HG03103 (cell line): ENCODE measurements at regions not wholly inside any gene's neighbourhood (a gene's known extent, or its start where the extent isn't known, plus 50 kb on each side); places are given as distances from the start of the nearest gene placed in this dataset.
"Not testable (repeated sequence)": the region's sequence is repeated elsewhere in the genome, so short reads cannot be mapped to it uniquely, and the experiment has no call there.

Experiments used
- ATAC-seq: cut with Tn5 transposase; IDR thresholded peaks from one replicate; pipeline ENCODE4 v1.9.1; 2021; ENCODE audit warnings: low read depth; ENCODE audit not compliant: unreplicated experiment

DNA sequence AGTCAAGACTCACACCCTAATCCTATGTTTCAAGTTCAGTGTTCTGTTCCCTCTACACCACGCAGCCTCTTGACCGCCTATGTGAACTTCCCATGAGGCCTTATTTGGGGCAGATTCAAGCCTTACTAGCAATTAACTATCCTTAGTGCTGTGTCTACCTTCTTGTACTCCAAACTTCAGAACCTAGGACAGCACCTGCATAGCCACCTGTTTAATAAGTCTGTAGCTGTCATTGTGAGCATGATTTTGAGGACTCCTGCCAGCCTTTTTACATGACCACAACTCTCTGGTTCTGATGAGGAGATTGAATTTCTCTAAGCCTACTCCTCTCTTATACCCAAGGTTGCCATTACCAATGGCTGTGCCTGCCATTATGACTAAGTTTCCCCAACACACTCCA is 50.8 kb upstream of the PCSK1 start:
- ATAC-seq: no peak

DNA sequence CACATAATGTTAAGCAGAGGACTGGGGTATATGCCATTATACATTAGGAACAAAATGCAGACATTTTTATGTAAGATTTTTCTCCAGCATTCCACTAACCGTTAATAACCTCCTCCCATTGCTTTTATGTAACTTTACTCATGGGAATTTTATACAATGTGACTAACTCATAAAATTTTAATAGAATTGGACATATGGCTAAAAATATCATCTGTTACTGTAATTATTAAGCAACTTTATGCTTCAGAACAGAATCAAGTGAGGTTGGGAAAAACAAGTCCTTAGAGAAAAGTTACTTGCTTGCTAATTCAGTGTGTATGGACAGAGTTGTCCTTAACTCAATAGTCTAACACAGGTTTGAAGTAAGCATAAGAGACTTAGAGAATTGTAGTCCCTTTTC is 54.8 kb upstream of the PCSK1 start:
- ATAC-seq: no peak

DNA sequence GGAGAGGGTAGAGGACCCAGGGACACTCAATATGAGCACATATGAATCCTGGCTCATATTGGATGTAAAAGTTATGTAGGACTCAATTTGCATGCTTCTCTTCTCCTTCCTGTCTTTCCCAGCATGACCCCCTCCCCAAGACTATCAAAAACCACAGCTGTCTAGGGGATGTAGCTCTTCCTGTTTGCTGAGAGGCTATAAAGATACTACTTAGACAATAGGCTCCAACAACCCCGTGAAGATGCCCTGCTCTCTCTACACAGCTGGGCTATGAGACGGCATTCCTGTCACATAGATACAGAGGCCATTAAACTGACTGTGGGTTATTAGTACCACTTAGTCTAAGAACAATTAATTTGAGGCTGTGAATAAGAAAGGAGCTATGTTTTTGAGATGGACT is 56.5 kb upstream of the PCSK1 start:
- no peak for ATAC-seq

DNA sequence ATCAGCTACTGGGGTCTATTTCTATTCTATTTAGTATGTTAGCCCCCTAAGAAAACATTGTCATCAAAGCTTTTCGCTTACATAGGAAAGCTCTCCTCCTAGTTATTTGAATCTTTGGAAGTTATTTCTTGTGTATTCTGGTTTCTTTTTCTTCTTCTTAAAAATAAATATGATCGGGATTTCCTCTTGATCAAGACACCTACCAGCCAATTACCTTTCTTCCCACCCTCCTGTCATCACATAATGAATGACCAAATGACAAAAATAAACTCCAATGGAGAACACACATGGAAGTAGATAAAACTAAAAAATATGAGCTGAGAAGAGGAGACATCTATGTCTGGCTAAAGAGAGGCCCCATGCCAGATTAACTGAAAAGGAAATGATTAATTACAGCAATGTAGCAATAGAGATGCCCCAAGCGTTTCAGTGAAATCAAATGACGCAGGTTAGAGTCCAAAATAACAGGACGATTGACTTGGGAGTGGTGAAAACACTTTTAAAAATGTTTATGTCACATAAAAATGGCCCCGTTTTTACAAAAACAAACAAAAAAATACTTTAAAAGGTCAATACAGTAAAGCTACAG is 59.5 kb upstream of the PCSK1 start:
- no peak for ATAC-seq

DNA sequence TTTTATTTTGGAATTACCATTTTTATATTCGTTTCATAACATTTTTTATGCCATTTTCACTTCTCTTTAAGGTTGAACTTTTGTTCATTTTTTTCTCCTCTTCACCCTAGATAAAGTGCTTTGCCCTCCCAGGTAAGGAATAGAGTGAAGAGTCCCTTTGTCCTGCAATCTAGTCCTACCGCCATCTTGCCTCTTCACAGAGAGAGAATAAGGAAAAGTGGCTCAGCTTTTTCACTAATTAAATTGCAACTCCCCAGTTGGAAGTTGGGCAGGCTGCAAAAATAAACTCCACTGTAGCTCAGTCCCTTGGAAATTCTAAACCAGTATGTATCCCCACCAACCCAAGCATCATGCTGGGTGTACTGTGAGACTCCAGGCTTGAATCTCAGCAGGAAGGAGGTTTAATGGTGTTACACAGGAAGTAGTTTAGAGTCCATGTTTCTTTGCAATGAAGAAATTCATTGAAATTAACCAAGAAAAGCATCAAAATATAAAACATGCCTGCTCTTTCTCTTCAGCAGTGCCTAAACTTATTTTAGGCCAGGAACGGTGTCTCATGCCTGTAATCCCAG is 60.3 kb upstream of the PCSK1 start:
- ATAC-seq: no peak

DNA sequence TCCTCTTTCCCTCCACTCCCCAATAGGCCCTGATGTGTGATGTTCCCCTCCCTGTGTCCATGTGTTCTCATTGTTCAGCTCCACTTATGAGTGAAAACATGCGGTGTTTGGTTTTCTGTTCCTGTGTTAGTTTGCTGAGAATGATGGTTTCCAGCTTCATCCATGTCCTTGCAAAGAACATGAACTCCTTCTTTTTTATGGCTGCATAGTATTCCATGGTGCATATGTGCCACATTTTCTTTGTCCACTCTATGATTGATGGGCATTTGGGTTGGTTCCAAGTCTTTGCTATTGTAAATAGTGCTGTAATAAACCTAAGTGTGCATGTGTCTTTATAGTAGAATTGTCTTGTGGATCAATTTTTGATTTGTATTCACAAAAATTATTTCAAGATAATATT is 62.4 kb upstream of the PCSK1 start:
- ATAC-seq: not testable (repeated sequence)

DNA sequence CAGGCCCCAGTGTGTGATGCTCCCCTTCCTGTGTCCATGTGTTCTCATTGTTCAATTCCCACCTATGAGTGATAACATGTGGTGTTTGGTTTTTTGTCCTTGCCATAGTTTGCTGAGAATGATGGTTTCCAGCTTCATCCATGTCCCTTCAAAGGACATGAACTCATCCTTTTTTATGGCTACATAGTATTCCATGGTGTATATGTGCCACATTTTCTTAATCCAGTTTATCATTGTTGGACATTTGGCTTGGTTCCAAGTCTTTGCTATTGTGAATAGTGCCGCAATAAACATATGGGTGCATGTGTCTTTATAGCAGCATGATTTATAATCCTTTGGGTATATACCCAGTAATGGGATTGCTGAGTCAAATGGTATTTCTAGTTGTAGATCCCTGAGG is 64.0 kb upstream of the PCSK1 start:
- not testable (repeated sequence) for ATAC-seq

DNA sequence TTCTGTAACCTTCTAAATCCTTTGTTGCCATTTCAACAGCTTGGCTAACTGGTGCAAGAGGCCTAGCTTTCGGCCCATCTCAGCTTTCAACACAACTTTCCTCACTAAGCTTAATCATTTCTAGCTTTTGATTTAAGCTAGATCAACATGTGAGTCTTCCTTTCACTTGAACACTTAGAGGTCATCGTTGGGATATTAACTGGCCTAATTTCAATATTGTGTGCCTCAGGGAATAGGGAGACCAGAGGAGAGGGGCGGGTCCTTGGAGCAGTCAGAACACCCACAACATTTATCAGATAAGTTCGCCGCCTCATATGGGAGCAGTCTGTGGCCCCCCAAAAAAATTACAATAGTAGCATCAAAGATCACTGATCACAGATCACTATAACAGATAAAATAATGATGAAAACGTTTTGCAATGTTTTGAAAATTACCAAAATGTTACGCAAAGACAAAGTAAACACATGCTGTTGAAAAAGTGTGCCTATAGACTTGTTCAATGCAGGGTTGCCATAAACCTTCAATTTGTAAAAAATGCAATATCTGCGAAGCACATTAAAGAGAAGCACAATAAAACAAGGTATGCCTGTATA is 66.8 kb upstream of the PCSK1 start:
- no peak for ATAC-seq

DNA sequence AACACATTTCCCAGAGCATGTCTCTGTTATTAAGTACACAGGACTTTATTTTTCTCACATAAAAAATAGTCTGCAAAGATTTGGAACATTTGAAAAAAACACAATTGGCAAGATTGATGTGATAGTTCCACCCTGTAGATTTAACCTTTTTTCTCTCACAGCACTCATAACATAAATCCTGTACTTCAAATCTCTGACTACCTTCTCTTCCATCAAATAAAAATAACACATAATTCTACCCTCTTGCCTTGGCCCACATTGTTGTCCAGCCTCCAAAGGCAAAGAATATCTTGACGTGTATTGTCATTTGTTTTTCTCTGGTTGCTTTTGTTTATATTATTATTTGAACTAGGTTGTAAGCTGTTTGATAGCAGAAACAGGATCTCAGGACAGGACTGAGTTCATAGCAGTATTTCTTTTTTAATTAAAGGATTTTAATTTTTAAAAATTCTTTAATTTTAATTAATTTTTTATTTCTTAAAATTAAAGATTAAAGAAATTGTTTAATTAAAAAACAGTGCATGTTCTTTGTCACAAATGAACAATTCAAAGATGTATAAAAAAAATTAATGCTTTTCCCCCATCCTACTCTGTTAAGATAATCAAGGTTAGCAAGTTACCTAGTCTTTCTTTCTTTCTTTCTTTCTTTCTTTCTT is 69.1 kb upstream of the PCSK1 start:
- no peak for ATAC-seq

DNA sequence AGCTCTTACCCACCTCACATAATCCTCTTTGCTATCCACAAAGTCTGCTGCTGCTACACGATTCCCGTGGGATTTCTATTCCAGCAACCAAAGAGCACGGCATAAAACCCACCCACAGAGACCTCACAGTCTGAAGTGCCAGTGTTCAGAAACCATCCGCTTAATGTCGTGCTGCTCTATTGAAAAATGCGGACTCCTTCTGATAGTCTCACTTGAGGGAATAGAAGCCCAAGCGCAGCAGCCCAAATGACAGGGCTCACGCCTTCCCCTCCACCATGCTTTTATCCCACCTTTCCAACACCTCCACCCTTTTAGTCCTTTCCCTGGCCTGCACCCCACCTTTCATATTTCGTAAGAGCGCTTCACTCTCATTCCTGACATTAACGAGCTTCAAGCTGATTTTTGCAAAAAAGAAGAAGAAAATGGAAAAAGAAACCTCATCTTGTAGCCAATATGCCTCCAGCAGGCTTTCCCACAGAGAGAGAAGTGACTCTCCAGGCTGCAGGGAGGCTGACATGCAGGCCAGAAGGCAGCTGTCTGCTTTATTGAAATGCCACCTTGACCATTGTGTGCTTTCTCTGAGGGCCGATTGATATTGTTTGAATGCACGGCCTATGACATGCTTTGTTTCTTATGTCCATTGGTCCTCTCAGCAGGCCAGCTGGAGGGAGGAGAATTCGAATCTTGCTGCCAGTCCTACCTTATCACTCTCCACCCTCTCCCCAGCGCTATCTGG is 70.6 kb upstream of the PCSK1 start:
- ATAC-seq: no peak

DNA sequence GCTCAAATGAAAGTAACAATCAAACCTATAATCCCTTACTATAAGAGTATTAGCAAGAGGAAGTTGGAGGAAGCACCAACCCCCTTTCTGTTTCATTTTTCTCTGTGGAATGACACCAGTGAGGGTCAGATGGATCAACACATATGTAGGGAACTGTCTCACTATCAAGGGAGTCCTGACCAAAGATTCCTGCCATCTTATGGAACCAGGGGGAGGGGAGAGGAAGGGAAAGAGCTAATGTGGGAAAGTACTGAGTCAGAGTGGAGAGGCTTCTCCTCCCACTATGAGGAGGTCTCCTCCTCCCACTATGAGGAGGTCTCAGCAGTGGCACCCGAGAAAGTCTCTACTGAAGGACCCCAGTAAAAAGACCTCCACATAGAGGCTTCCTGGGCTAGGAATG is 73.3 kb upstream of the PCSK1 start:
- ATAC-seq: no peak

DNA sequence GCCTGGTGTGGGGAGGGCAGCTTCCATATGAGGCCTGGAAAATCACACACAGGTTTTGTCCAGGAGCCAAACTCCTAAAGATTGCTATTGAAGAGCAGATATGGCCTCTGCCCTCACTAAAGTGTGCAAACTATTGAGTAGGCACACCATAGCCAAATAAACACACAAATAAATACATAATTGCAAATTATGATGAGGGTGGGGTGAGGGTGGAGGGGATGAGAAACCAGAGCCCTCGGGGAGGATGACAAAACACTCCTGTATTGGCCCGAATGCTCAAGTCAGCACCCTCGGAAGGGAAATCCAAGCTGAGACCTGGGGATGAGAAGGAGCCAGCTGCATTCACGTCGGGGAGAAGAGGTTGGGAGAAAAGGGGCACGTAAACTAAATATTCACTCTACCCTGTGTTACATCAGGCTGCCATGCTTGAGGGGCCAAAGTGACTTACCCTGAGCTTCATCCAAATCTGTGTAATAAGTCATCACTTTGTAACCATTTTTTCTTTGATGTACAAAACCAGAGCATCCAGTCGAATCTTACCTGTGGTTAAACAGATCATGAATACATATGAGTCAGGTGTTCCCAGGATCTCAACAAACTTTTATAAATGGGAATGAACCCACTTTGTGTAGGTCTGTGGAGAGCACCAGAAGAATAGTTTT is 73.9 kb upstream of the PCSK1 start:
- no peak for ATAC-seq

DNA sequence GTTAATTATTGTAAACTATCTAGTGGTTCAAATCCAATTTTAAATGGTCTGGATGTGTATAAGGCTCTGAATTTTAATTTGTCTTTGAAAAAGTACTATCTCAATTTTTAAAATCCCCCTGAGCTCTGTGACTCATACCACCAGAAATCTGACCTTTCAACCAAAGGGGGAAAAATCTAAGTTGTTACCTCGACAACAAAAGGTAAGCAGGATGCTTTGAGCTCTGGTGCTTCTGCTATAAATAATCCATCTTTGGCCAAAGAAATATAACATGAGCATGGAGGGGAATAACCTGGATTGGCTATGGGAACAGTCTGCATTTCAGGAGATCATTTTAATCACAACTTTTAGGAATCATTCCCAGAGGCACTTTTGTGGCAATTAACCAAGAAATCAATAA is 76.3 kb upstream of the PCSK1 start:
- ATAC-seq: no peak

DNA sequence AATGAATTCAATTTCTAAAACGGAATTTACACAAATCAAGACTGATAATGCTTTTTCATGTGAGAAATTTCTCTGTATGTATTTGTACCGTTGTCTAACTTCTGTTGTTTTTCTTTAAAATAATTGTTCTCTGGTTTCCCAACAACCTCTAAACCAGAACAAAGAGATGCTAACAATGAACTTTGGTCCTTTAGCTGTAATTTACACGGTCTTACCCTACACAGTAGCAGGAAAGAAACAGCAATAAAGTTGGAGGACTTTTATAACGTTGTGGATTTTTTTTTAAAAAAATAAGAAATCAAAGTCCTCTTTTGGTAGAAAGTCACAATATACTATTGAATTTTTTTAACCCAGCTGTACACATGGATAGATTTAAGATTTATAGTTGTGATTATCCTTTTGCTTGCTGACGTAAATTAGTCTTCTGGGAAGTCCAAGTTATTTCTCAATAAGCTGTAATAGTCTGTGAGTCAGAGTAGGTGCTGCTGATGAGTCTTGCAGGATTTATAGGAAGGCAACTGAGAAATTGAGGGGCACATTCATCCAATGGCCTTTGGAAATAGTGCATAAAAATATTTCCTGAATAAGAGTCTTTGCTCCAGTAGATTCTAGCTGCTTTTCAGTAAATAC is 76.8 kb upstream of the PCSK1 start:
- no peak for ATAC-seq

DNA sequence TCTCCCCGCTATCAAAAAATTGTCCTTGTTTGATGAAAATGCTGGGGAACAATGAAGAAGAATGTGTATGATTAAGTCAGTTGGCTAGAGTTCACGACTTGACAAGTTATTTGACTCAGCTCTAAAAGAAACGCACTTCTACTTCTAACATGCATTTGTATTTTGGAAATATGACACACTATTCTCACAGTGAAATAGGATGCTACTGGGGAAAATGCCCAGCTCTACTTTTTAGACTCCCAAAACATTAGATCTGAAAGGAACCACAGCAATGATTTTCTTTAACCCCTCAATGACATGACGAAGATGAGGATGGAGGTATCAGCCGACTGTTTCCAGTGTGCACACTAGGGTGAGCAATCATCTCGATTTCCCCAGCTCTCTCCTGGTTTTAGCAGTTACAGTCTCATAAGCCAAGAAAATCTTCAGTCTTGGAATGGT is 83.6 kb upstream of the PCSK1 start:
- no peak for ATAC-seq

DNA sequence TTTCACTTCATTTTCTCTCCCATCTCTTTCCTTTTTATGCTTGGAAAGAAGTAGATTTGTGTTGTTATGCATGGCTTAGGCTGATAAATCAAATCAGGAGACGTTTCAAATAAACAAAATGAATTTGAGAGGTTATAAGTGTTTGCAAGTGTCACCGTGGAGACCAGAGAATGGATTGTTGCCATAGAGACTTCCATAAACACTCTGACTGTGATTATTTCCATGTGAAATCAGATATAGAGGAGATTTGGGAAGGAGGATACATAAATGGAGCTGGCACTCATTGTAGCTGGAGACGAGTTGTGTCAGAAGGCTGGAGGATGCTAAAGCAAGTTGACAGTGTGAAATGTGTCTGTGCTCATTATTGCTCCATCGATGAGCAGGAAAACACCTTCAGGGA is 84.2 kb upstream of the PCSK1 start:
- ATAC-seq: no peak

DNA sequence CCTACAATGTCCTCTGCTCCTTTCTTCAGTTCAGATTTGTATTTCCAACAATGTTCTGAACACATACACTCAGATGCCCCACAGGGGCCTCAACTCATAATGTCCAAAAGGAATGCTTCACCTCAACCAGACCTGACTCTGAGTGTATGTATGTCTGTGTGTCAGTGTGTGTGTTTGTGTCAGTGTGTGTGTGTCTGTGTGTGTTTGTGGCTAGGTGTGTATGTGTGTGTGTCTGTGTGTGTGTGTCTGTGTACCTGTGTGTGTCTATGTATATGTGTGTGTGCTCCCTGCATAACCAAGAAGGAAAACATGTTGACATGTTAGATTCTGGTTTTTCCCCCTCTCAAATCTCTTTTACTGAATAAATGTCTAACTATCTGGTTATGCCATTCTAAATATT is 87.3 kb upstream of the PCSK1 start:
- ATAC-seq: no peak

DNA sequence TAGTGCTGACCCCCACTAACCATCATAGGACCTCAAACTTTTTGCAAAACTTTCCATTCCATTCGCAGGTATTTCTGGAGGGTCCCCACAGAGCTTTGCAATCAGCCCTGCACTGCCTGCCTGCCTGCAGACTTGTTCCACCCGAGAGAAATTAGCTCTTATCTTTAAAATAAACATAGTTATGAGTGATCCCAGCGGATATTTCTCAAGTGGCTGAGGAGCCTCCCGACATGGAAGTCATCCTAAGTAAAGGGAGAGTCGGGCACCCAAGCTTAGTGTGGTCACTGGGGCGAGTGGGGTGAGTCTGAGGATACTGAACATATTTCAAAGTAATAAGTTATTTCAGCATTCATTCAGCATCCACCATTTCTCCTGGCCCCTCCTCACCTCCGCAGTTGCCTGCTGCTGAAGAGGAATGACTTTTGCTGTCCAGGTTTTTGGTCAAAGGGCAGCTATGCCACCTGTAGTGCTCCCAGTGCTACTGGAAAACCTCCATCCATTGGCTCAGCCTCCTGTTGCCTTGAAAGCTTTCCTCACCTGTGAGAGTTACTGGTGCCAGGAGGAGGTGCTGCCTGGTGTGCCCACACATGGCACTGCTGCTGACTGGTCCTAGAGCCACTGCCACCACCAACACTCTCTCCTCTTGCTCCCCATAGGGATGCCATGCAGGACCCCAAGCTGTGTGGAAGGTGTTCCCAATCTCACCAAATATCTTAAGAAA is 89.7 kb upstream of the PCSK1 start:
- no peak for ATAC-seq

DNA sequence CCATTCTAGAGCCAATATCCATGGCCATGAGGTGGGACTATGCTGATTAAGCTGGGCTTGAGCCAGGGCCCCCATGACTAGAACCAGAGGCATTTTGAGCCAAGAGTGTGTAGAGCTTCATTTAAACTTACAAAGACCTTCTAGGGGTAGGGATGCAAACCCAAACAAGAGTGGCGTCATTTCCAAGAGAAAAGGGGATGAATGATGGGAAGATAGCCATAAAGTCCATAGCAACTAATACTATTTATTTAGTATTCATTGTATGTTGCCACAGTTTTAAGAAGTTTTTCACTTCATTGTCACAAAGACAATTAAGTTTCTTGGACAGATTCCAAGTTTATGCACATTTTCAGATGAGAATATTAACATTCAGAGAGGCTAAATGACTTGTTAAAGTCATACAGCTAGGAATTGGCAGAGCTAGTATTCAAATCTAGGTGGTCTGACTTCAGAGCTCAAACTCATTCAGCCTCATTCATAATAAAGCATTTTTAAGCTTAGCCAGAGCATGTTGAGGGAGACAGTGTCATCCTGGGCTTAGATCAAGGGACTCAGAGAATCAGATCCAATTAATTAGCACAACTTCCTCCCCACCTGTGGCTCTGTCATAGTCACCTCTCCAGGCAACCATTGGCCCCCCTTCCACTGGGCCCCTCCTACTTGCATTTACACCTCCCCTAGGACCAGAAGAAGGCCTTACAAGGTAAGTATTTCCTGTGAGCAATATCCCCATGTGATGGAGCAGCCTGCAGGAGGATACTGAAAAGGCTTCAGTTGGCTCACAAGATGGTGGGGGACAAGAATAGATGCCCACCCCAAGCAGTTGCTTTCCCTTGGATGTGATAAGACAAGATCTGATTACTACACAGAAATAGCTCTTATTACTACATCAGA is 95.0 kb upstream of the PCSK1 start:
- no peak for ATAC-seq
